Neuronal stem cell (in vitro differentiated cells): ENCODE measurements at regions not wholly inside any gene's neighbourhood (a gene's known extent, or its start where the extent isn't known, plus 50 kb on each side); places are given as distances from the start of the nearest gene placed in this dataset.

Source experiments
- DNase-seq: peaks from one replicate; pipeline ENCODE4 v3.0.0-alpha.2; 2013; ENCODE audit warnings: low spot score
- H2AFZ ChIP-seq: one replicate; pipeline ENCODE4 v1.6.1; 2013; ENCODE audit warnings: mild to moderate bottlenecking, low read length, inconsistent platforms
- H2AK5ac ChIP-seq: 2 replicates; pipeline ENCODE4 v1.6.1; 2013; ENCODE audit warnings: low read depth, mild to moderate bottlenecking, inconsistent platforms, low read length, moderate library complexity, mixed read lengths
- H2BK120ac ChIP-seq: 2 replicates; pipeline ENCODE4 v1.6.1; 2013; ENCODE audit warnings: low read depth, mild to moderate bottlenecking, inconsistent platforms, low read length, moderate library complexity, mixed read lengths
- H2BK12ac ChIP-seq: one replicate; pipeline ENCODE4 v1.6.1; 2013; ENCODE audit warnings: low read length, inconsistent platforms
- H2BK15ac ChIP-seq: 2 replicates; pipeline ENCODE4 v1.6.1; 2013; ENCODE audit warnings: mild to moderate bottlenecking, low read length, inconsistent platforms, mixed read lengths
- H2BK5ac ChIP-seq: one replicate; pipeline ENCODE4 v1.6.1; 2013; ENCODE audit warnings: inconsistent platforms, mild to moderate bottlenecking, low read length, moderate library complexity
- H3K14ac ChIP-seq: one replicate; pipeline ENCODE4 v1.6.1; 2013; ENCODE audit warnings: low read length, inconsistent platforms
- H3K18ac ChIP-seq: 2 replicates; pipeline ENCODE4 v1.6.1; 2013; ENCODE audit warnings: low read length, inconsistent platforms
- H3K23ac ChIP-seq: 2 replicates; pipeline ENCODE4 v1.6.1; 2013; ENCODE audit warnings: low read depth, mild to moderate bottlenecking, mixed read lengths, low read length, inconsistent platforms; ENCODE audit not compliant: poor library complexity
- H3K27ac ChIP-seq: replicated peaks from 3 replicates; pipeline ENCODE4 v1.5.1; 2013; ENCODE audit warnings: low read length, inconsistent platforms
- H3K27me3 ChIP-seq, 3 experiments: 2 replicates each; pipeline ENCODE4 v1.6.1; 2013; ENCODE audit warnings: low read length in 3 of 3, mild to moderate bottlenecking in 2 of 3, inconsistent platforms in 1 of 3, low read depth in 1 of 3, mixed read lengths in 1 of 3, moderate library complexity in 1 of 3; ENCODE audit not compliant: control insufficient read depth in 3 of 3, insufficient read depth in 3 of 3
- H3K36me3 ChIP-seq, 2 donors: replicated peaks in 1 of 2; 2 replicates each; pipeline ENCODE4 v1.6.1; 2013; ENCODE audit warnings: low read length in 2 of 2; ENCODE audit not compliant: control insufficient read depth in 2 of 2, insufficient read depth in 2 of 2
- H3K4ac ChIP-seq: 2 replicates; pipeline ENCODE4 v1.6.1; 2013; ENCODE audit warnings: inconsistent platforms, mild to moderate bottlenecking, low read length, moderate library complexity
- H3K4me1 ChIP-seq, 2 donors: 1 replicate in 1 of 2; 2 replicates in 1 of 2; pipeline ENCODE4 v1.6.1; 2013; ENCODE audit warnings: low read length in 2 of 2, low read depth in 1 of 2; ENCODE audit not compliant: control insufficient read depth in 2 of 2, insufficient read depth in 1 of 2
- H3K4me2 ChIP-seq: one replicate; pipeline ENCODE4 v1.6.1; 2013; ENCODE audit warnings: mild to moderate bottlenecking, low read length, inconsistent platforms; ENCODE audit not compliant: insufficient read depth, poor library complexity, severe bottlenecking
- H3K4me3 ChIP-seq, 2 donors: 2 replicates each; pipeline ENCODE4 v1.5.1; 2013; ENCODE audit warnings: low read length in 2 of 2, mild to moderate bottlenecking in 2 of 2, inconsistent platforms in 1 of 2, moderate library complexity in 1 of 2
- H3K79me1 ChIP-seq: one replicate; pipeline ENCODE4 v1.6.1; 2013; ENCODE audit warnings: low read depth, mild to moderate bottlenecking, inconsistent platforms, low read length, moderate library complexity
- H3K9ac ChIP-seq: one replicate; pipeline ENCODE4 v1.6.1; 2013; ENCODE audit warnings: mild to moderate bottlenecking, low read depth, low read length, inconsistent platforms; ENCODE audit not compliant: poor library complexity
- H3K9me3 ChIP-seq, 2 donors: replicated peaks in 1 of 2; 2 replicates each; pipeline versions ENCODE3 to v1.6.1; 2013; ENCODE audit warnings: low read length in 2 of 2, mild to moderate bottlenecking in 2 of 2, inconsistent platforms in 1 of 2, low read depth in 1 of 2, mixed read lengths in 1 of 2, moderate library complexity in 1 of 2; ENCODE audit not compliant: control insufficient read depth in 2 of 2, insufficient read depth in 1 of 2
- H4K8ac ChIP-seq: one replicate; pipeline ENCODE4 v1.6.1; 2013; ENCODE audit warnings: low read depth, mild to moderate bottlenecking, inconsistent platforms, low read length, moderate library complexity
- H4K91ac ChIP-seq: one replicate; pipeline ENCODE4 v1.6.1; 2013; ENCODE audit warnings: low read length, low read depth, mild to moderate bottlenecking, inconsistent platforms; ENCODE audit not compliant: poor library complexity
- WGBS, 2 donors: extraction: QIAGEN DNeasy Blood & Tissue Kit; methylation state at CpG; one replicate each; pipeline ENCODE4 v1.1.7; 2013; ENCODE audit warnings: missing lambda C conversion rate in 2 of 2, mixed read lengths in 1 of 2; ENCODE audit not compliant: insufficient read length in 2 of 2, insufficient replicate concordance in 1 of 2; ENCODE audit errors: extremely low coverage in 2 of 2; 5-methylcytosine and 5-hydroxymethylcytosine counted together

- Histone ChIP-seq H3K4me2 (no peak overlapping the region), H3K27ac (no peak overlapping the region), H3K4ac (peak overlapping the region; percentile 59), H3K14ac (peak overlapping the region; percentile 17), H2BK15ac (peak overlapping the region; percentile 96), H3K27me3 (no peaks in the 10 kb centered on the region), H3K9ac (no peak overlapping the region), H3K79me1 (no peaks in the 10 kb centered on the region), H3K9me3 (no peaks in the 10 kb centered on the region), H3K23ac (peak overlapping the region; percentile 52), H2BK5ac (peak overlapping the region; percentile 13), H3K36me3 (no peaks in the 10 kb centered on the region), H2BK12ac (peak overlapping the region; percentile 30), H3K18ac (peak overlapping the region; percentile 91), H2BK120ac (no peak overlapping the region), H4K8ac (peak overlapping the region; percentile 94), H2AK5ac (peak overlapping the region; percentile 79), H2AFZ (no peak overlapping the region), H4K91ac (peak overlapping the region; percentile 68), H3K4me1 (peaks cover 8 to 9% of the 10 kb centered on the region in 2 donors), H3K4me3 (no peak overlapping the region)
- DNase-seq, result no peak
- WGBS, 2 donors, result no CpG with 5 or more reads among the region's 24 CpGs
These were observed 129.3 kb upstream of the SPACA7 start for GRCh38 chr13:112246731-112247470.

DNA sequence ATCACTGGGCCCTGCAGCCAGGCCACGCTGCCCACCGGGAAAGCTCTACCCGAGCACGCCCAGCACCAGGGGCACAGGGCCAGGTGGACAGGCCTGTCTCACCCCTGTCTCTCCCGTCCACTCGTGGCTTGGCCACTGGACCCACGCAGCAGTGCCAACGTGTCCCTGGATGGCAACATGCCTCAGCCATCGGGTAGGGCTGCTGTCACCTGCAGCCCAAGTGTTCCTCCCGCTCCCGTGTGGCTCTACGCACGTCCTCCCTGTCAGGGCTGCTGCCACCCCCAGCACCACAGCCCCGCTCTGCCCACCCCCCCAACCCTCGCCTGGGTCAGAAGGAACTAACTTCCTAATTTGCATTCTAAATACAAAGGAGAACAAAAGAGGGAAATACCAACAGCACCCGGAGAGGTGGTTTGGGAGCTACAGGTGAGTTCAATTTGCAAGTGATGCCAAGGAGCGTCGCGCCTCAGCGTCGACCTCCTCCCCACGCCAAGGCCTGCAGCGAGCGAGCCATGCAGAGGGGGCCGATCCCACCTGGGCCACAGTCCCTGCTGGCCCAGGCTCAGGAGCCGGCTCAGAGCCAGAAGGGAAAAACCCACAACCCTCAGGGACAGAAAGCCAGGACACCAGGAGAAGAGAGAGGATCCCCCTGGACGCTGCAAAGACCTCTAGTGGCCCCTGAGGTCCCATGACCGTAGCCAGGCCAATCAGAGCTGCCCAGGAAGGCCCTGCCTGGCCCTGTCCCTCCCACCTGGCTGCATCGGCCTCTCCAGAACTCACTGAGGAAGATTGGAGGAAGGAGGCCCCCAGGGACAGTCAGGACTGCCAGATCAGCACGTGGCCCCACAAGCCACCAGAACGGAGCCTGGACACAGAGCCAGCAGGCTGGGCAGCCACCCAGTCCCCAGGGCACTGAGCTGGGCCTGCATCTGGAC, 128.4 kb upstream of the SPACA7 start:
- peak overlapping the region; percentile 68 for H4K91ac ChIP-seq
- H2BK120ac ChIP-seq, result no peak overlapping the region
- peak overlapping the region; percentile 52 for H3K23ac ChIP-seq
- no peak for DNase-seq
- H3K4me1 ChIP-seq, result peaks cover 8 to 9% of the 10 kb centered on the region in 2 donors
- H2AFZ ChIP-seq, result peak overlapping the region; percentile 73
- no peaks in the 10 kb centered on the region for H3K9me3 ChIP-seq
- H3K4me3 ChIP-seq, result no peak overlapping the region
- peak overlapping the region; percentile 44 for H3K9ac ChIP-seq
- H3K27me3 ChIP-seq, result no peaks in the 10 kb centered on the region
- H3K36me3 ChIP-seq, result no peaks in the 10 kb centered on the region
- peak overlapping the region; percentile 99 for H4K8ac ChIP-seq
- peak overlapping the region; percentile 93 for H2BK12ac ChIP-seq
- no peaks in the 10 kb centered on the region for H3K79me1 ChIP-seq
- H2AK5ac ChIP-seq, result peak overlapping the region; percentile 79
- peak overlapping the region; percentile 59 for H3K4ac ChIP-seq
- H3K4me2 ChIP-seq, result no peak overlapping the region
- H3K27ac ChIP-seq, result no peak overlapping the region
- H2BK15ac ChIP-seq, result peak overlapping the region; percentile 96
- peak overlapping the region; percentile 92 for H3K18ac ChIP-seq
- no CpG with 5 or more reads among the region's 31 CpGs for WGBS, 2 donors
- H3K14ac ChIP-seq, result peak overlapping the region; percentile 21
- H2BK5ac ChIP-seq, result peak overlapping the region; percentile 91

- Histone ChIP-seq H2AFZ (peak overlapping the region; percentile 73), H3K23ac (no peak overlapping the region), H3K4me1 (peaks cover 8 to 9% of the 10 kb centered on the region in 2 donors), H2BK12ac (no peak overlapping the region), H3K4ac (no peak overlapping the region), H3K9ac (no peak overlapping the region), H2BK5ac (peak overlapping the region; percentile 91), H2BK15ac (peak overlapping the region; percentile 96), H3K27me3 (no peaks in the 10 kb centered on the region), H3K9me3 (no peaks in the 10 kb centered on the region), H3K4me2 (no peak overlapping the region), H4K8ac (no peak overlapping the region), H3K36me3 (no peaks in the 10 kb centered on the region), H3K79me1 (no peaks in the 10 kb centered on the region), H3K4me3 (no peak overlapping the region), H4K91ac (no peak overlapping the region), H3K27ac (no peak overlapping the region), H2BK120ac (no peak overlapping the region), H3K14ac (peak overlapping the region; percentile 21), H2AK5ac (peak overlapping the region; percentile 79), H3K18ac (peak overlapping the region; percentile 92)
- WGBS, 2 donors, result no CpG with 5 or more reads among the region's 8 CpGs
- no peak for DNase-seq
These were observed 127.8 kb upstream of the SPACA7 start for GRCh38 chr13:112248406-112248760.
